D341Med (cell line): ENCODE measurements at regions not wholly inside any gene's neighbourhood (a gene's known extent, or its start where the extent isn't known, plus 50 kb on each side); places are given as distances from the start of the nearest gene placed in this dataset.

Experiments
- DNase-seq: peaks from one replicate; pipeline ENCODE4 v3.0.0; 2012; ENCODE audit warnings: low spot score

GRCh38 chr20:50273601-50274491 lies 83.2 kb downstream of the CEBPB start:
- no peak for DNase-seq

- no peak for DNase-seq
Measured at GRCh38 chr20:50274570-50275430, 84.2 kb downstream of the CEBPB start.

GRCh38 chr20:50276119-50277063 lies 85.8 kb downstream of the CEBPB start:
- DNase-seq = no peak

GRCh38 chr20:50277064-50277415 lies 86.4 kb downstream of the CEBPB start:
- DNase-seq = no peak

- DNase-seq = no peak
Measured at GRCh38 chr20:50277460-50278376, 87.1 kb downstream of the CEBPB start.

GRCh38 chr20:50278377-50278683 lies 87.7 kb downstream of the CEBPB start:
- no peak for DNase-seq

GRCh38 chr20:50278684-50279531 lies 88.3 kb downstream of the CEBPB start:
- no peak for DNase-seq

- no peak for DNase-seq
Measured at GRCh38 chr20:50279988-50280850, 89.6 kb downstream of the CEBPB start.

- DNase-seq = no peak
Measured at GRCh38 chr20:50280851-50281655, 90.4 kb downstream of the CEBPB start.

- no peak for DNase-seq
Measured at GRCh38 chr20:50281831-50282591, 91.4 kb downstream of the CEBPB start.

GRCh38 chr20:50282592-50283241 lies 92.1 kb downstream of the CEBPB start:
- DNase-seq = no peak

- no peak for DNase-seq
Measured at GRCh38 chr20:50283370-50283769, 92.7 kb downstream of the CEBPB start.

GRCh38 chr20:50283922-50284810 lies 93.5 kb downstream of the CEBPB start:
- DNase-seq = no peak

GRCh38 chr20:50284811-50285375 lies 94.3 kb downstream of the CEBPB start:
- DNase-seq = no peak

- DNase-seq = no peak
Measured at GRCh38 chr20:50285376-50286173, 94.9 kb downstream of the CEBPB start.
